Keratinocyte (primary cell): ENCODE measurements at regions not wholly inside any gene's neighbourhood (a gene's known extent, or its start where the extent isn't known, plus 50 kb on each side); places are given as distances from the start of the nearest gene placed in this dataset.

ENCODE experiments used
- DNase-seq: peaks from one replicate; pipeline ENCODE4 v3.0.0-alpha.2; 2011; ENCODE audit warnings: low read depth, missing footprints, low spot score
- FAIRE-seq: peaks from 2 replicates; lab custom pipeline; 2011; peaks lifted over from hg19 to GRCh38; lab: Jason Lieb, UNC
- H2AFZ ChIP-seq: 2 replicates; pipeline ENCODE4 v1.6.0; 2012; ENCODE audit warnings: low read length, control low read depth, inconsistent platforms; ENCODE audit not compliant: control insufficient read depth
- H3K27ac ChIP-seq: 2 replicates; pipeline ENCODE4 v1.5.1; 2011; ENCODE audit warnings: low read length; ENCODE audit not compliant: control insufficient read depth, insufficient read depth
- H3K27me3 ChIP-seq: 3 replicates; pipeline ENCODE4 v1.6.0; 2011; ENCODE audit warnings: low read length; ENCODE audit not compliant: control insufficient read depth, insufficient read depth; ENCODE audit errors: extremely low read depth
- H3K36me3 ChIP-seq, 2 experiments: 2 replicates in 1 of 2; 3 replicates in 1 of 2; pipeline ENCODE4 v1.5.1; 2011; ENCODE audit warnings: low read length in 2 of 2, mild to moderate bottlenecking in 1 of 2; ENCODE audit not compliant: control insufficient read depth in 2 of 2, insufficient read depth in 2 of 2; ENCODE audit errors: extremely low read depth in 1 of 2
- H3K4me1 ChIP-seq: 3 replicates; pipeline ENCODE4 v1.5.1; 2011; ENCODE audit warnings: low read length; ENCODE audit not compliant: control insufficient read depth, insufficient read depth; ENCODE audit errors: extremely low read depth
- H3K4me2 ChIP-seq: 3 replicates; pipeline ENCODE4 v1.6.0; 2011; ENCODE audit warnings: low read depth, low read length; ENCODE audit not compliant: control insufficient read depth, insufficient read depth; ENCODE audit errors: extremely low read depth
- H3K4me3 ChIP-seq, 3 experiments: fragments of 200-600 bp in 1 of 3; sonication (generic) in 1 of 3; 2 replicates in 2 of 3; 3 replicates in 1 of 3; pipeline ENCODE4 v1.5.1; 2011 to 2016; ENCODE audit warnings: low read length in 3 of 3, mild to moderate bottlenecking in 3 of 3, control low read depth in 2 of 3, inconsistent platforms in 1 of 3, low read depth in 1 of 3, mixed read lengths in 1 of 3, mixed run types in 1 of 3, moderate library complexity in 1 of 3; ENCODE audit not compliant: control insufficient read depth in 2 of 3, insufficient read depth in 2 of 3; ENCODE audit errors: extremely low read depth in 1 of 3
- H3K79me2 ChIP-seq: 2 replicates; pipeline ENCODE4 v1.6.0; 2012; ENCODE audit warnings: low read length; ENCODE audit not compliant: control insufficient read depth, insufficient read depth
- H3K9ac ChIP-seq: 3 replicates; pipeline ENCODE4 v1.6.0; 2011; ENCODE audit warnings: low read length; ENCODE audit not compliant: control insufficient read depth, insufficient read depth; ENCODE audit errors: extremely low read depth
- H3K9me1 ChIP-seq: 3 replicates; pipeline ENCODE4 v1.6.0; 2011; ENCODE audit warnings: low read length; ENCODE audit not compliant: control insufficient read depth, insufficient read depth; ENCODE audit errors: extremely low read depth
- H3K9me3 ChIP-seq: 2 replicates; pipeline ENCODE4 v1.5.1; 2012; ENCODE audit warnings: low read depth, low read length; ENCODE audit not compliant: control insufficient read depth
- H4K20me1 ChIP-seq: 3 replicates; pipeline ENCODE4 v1.6.0; 2011; ENCODE audit warnings: low read length; ENCODE audit not compliant: control insufficient read depth, insufficient read depth; ENCODE audit errors: extremely low read depth
- CTCF ChIP-seq, 3 experiments: IDR thresholded peaks in 1 of 3; conservative IDR thresholded peaks in 1 of 3; optimal IDR thresholded peaks in 1 of 3; 2 replicates in 2 of 3; 3 replicates in 1 of 3; pipeline versions ENCODE3 to v1.5.1; 2011; ENCODE audit warnings: low read length in 3 of 3, mild to moderate bottlenecking in 3 of 3, moderate library complexity in 2 of 3, control low read depth in 1 of 3, inconsistent platforms in 1 of 3; ENCODE audit not compliant: insufficient read depth in 2 of 3; ENCODE audit errors: extremely low read depth in 1 of 3
- EZH2 ChIP-seq: IDR thresholded peaks from one replicate; pipeline ENCODE4 v1.6.1; 2012; ENCODE audit warnings: inconsistent platforms, mild to moderate bottlenecking, low read length, moderate library complexity
- dilution Hi-C: fragments of 300-500 bp; cut with MboI; formaldehyde crosslinking; loops from one replicate; pipeline ENCODE4 v1.7.0; 2020; ENCODE audit warnings: low sequenced_read_pairs; ENCODE audit not compliant: extremely low pct_ligation_motif_present

GRCh38 chr7:49273897-49274296 is 349.6 kb downstream of the CDC14C start:
- TF ChIP-seq CTCF (optimal IDR thresholded peaks at IDR 0.05 in 1 of 3, IDR thresholded peaks at IDR 0.05 in 1 of 3, conservative IDR thresholded peaks at IDR 0.05 in 1 of 3; ENCODE audit: extremely low read depth in 1 of 3, insufficient read depth in 2 of 3, low read length in 3 of 3): no peak
- no peak for TF ChIP-seq EZH2
- FAIRE-seq: no peak
- dilution Hi-C loops: no loop called here

GRCh38 chr7:49279891-49280290 is 355.5 kb downstream of the CDC14C start:
- no peak for TF ChIP-seq CTCF (optimal IDR thresholded peaks at IDR 0.05 in 1 of 3, IDR thresholded peaks at IDR 0.05 in 1 of 3, conservative IDR thresholded peaks at IDR 0.05 in 1 of 3; ENCODE audit: extremely low read depth in 1 of 3, insufficient read depth in 2 of 3, low read length in 3 of 3)
- TF ChIP-seq EZH2: no peak
- dilution Hi-C loops: no loop called here
- DNase-seq (no peak), FAIRE-seq (no peak)
- Histone ChIP-seq H3K9me1 (no peaks in the 10 kb centered on the region), H4K20me1 (no peaks in the 10 kb centered on the region), H3K36me3 (no peaks in the 10 kb centered on the region), H3K9ac (no peak overlapping the region), H3K4me3 (no peak overlapping the region), H3K79me2 (no peaks in the 10 kb centered on the region), H3K27ac (no peak overlapping the region), H3K27me3 (no peaks in the 10 kb centered on the region), H3K9me3 (no peaks in the 10 kb centered on the region), H3K4me1 (no peaks in the 10 kb centered on the region), H2AFZ (no peak overlapping the region), H3K4me2 (no peak overlapping the region)

More at GRCh38 chr7:49273897-49274296, 349.6 kb downstream of the CDC14C start:
- H3K27ac ChIP-seq: no peak overlapping the region
- no peaks in the 10 kb centered on the region for H3K9me3 ChIP-seq
- H3K79me2 ChIP-seq: no peaks in the 10 kb centered on the region
- no peaks in the 10 kb centered on the region for H3K36me3 ChIP-seq
- no peaks in the 10 kb centered on the region for H3K27me3 ChIP-seq
- no peak overlapping the region for H3K4me2 ChIP-seq
- H3K4me3 ChIP-seq: no peak overlapping the region
- H3K9ac ChIP-seq: no peak overlapping the region
- no peaks in the 10 kb centered on the region for H3K9me1 ChIP-seq
- no peak overlapping the region for H2AFZ ChIP-seq
- H3K4me1 ChIP-seq: no peaks in the 10 kb centered on the region
- H4K20me1 ChIP-seq: no peaks in the 10 kb centered on the region
- DNase-seq: no peak
